PC-9 (cell line): ENCODE measurements at regions not wholly inside any gene's neighbourhood (a gene's known extent, or its start where the extent isn't known, plus 50 kb on each side); places are given as distances from the start of the nearest gene placed in this dataset.

Source experiments
- BruUV-seq: library from RNA; stranded (reverse); fragments of 400-500 nt; replicated peaks from 2 replicates; lab custom pipeline; 2021; lab: Mats Ljungman, UMichigan
- CTCF ChIA-PET: fragments of 300-600 bp; sonication (Branson Sonifier 250); formaldehyde crosslinking; loops from one replicate; lab custom pipeline; 2022; ENCODE audit warnings: antibody characterized with exemption; lab: Charles Lee
- POLR2A ChIA-PET: fragments of 300-600 bp; sonication (Branson Sonifier 250); formaldehyde crosslinking; loops from one replicate; lab custom pipeline; 2022; ENCODE audit warnings: antibody characterized with exemption; ENCODE audit not compliant: unreplicated experiment; lab: Charles Lee
- DNase-seq, 2 experiments: peaks; one replicate each; pipeline versions ENCODE4 v3.0.0 to v3.0.0-alpha.2; 2015 to 2022; ENCODE audit warnings: mixed read lengths in 1 of 2
- H2AFZ ChIP-seq: fragments of 200-600 bp; sonication (generic); 2 replicates; pipeline ENCODE4 v1.8.1; 2017; ENCODE audit warnings: antibody characterized with exemption
- H3F3A ChIP-seq: fragments of 200-600 bp; sonication (generic); 2 replicates; pipeline ENCODE4 v1.8.1; 2017; ENCODE audit warnings: antibody characterized with exemption, mild to moderate bottlenecking, low read depth; ENCODE audit not compliant: insufficient read depth
- H3K27ac ChIP-seq: fragments of 200-600 bp; sonication (generic); 2 replicates; pipeline ENCODE4 v1.6.1; 2016; ENCODE audit warnings: mixed run types
- H3K27me3 ChIP-seq: fragments of 200-600 bp; sonication (generic); 2 replicates; pipeline ENCODE4 v1.6.1; 2016; ENCODE audit warnings: low read depth, mixed run types; ENCODE audit not compliant: insufficient read depth
- H3K36me3 ChIP-seq: fragments of 200-600 bp; sonication (generic); 2 replicates; pipeline ENCODE4 v1.6.1; 2016; ENCODE audit warnings: low read depth, mixed run types
- H3K4me1 ChIP-seq: fragments of 200-600 bp; sonication (generic); replicated peaks from 2 replicates; pipeline ENCODE4 v1.6.1; 2016; ENCODE audit warnings: mixed run types; ENCODE audit not compliant: insufficient read depth
- H3K4me2 ChIP-seq: fragments of 200-600 bp; sonication (generic); 2 replicates; pipeline ENCODE4 v1.6.1; 2017; ENCODE audit warnings: mixed run types
- H3K4me3 ChIP-seq: fragments of 200-600 bp; sonication (generic); 2 replicates; pipeline ENCODE4 v1.6.1; 2016; ENCODE audit warnings: mixed run types
- H3K79me2 ChIP-seq: fragments of 200-600 bp; sonication (generic); 2 replicates; pipeline ENCODE4 v1.6.1; 2017; ENCODE audit warnings: low read depth, mixed run types
- H3K9me2 ChIP-seq: fragments of 200-600 bp; sonication (generic); 2 replicates; pipeline ENCODE4 v1.8.1; 2017; ENCODE audit warnings: mild to moderate bottlenecking; ENCODE audit not compliant: insufficient read depth
- H3K9me3 ChIP-seq: fragments of 200-600 bp; sonication (generic); 2 replicates; pipeline ENCODE4 v1.8.1; 2016; ENCODE audit warnings: low read depth; ENCODE audit not compliant: insufficient read depth
- H4K20me1 ChIP-seq: fragments of 200-600 bp; sonication (generic); 2 replicates; pipeline ENCODE4 v1.8.1; 2017; ENCODE audit not compliant: insufficient read depth
- CTCF ChIP-seq: fragments of 200-600 bp; sonication (generic); conservative IDR thresholded peaks from 2 replicates; pipeline ENCODE4 v1.6.1; 2017; ENCODE audit warnings: mixed run types, antibody characterized with exemption, mild to moderate bottlenecking, moderate library complexity
- EZH2 ChIP-seq: fragments of 200-600 bp; sonication (generic); IDR thresholded peaks from 2 replicates; pipeline ENCODE4 v1.8.0; 2017; ENCODE audit warnings: antibody characterized with exemption, low read depth
- intact Hi-C: fragments of 100-400 bp; cut with micrococcal nuclease; formaldehyde crosslinking; loops from one replicate; pipeline ENCODE4 v1.10.0; 2022; ENCODE audit not compliant: unreplicated experiment

- TF ChIP-seq EZH2 (no peak), CTCF (no peak)
- no peaks in the 10 kb centered on the region for H3K79me2 ChIP-seq
- ChIA-PET POLR2A (no interaction called here), CTCF (no interaction called here)
- no peaks in the 10 kb centered on the region for H3K27me3 ChIP-seq
- H3F3A ChIP-seq, result peaks cover 5% of the 10 kb centered on the region; the same call in 1 of the 2 replicates
- no peaks in the 10 kb centered on the region for H3K36me3 ChIP-seq
- no peak overlapping the region for H3K4me3 ChIP-seq
- H3K4me1 ChIP-seq, result peaks cover 13% of the 10 kb centered on the region
- intact Hi-C loops, result no loop called here
- BruUV-seq, result no TSS peak
- no peaks in the 10 kb centered on the region for H4K20me1 ChIP-seq
- H2AFZ ChIP-seq, result no peak overlapping the region
- no peak for DNase-seq
- no peak overlapping the region for H3K27ac ChIP-seq
- H3K9me3 ChIP-seq, result no peaks in the 10 kb centered on the region
- peak overlapping the region; percentile 31; the same call in 1 of the 2 replicates for H3K4me2 ChIP-seq
- no peaks in the 10 kb centered on the region for H3K9me2 ChIP-seq
These were observed 301.0 kb upstream of the TLE3 start for GRCh38 chr15:70398694-70399093.

GRCh38 chr15:70396807-70397206 lies 299.1 kb upstream of the TLE3 start:
- Histone ChIP-seq H2AFZ (no peak overlapping the region), H3F3A (peaks cover 5% of the 10 kb centered on the region; the same call in 1 of the 2 replicates), H3K9me2 (no peaks in the 10 kb centered on the region), H3K36me3 (no peaks in the 10 kb centered on the region), H3K4me3 (no peak overlapping the region), H3K4me1 (peaks cover 13% of the 10 kb centered on the region), H3K27ac (no peak overlapping the region), H3K4me2 (no peak overlapping the region), H4K20me1 (no peaks in the 10 kb centered on the region), H3K27me3 (no peaks in the 10 kb centered on the region), H3K9me3 (no peaks in the 10 kb centered on the region), H3K79me2 (no peaks in the 10 kb centered on the region)
- no peak for DNase-seq
- CTCF ChIA-PET, result no interaction called here
- TF ChIP-seq EZH2 (no peak), CTCF (no peak)
- BruUV-seq, result no TSS peak
- intact Hi-C loops, result no loop called here
- POLR2A ChIA-PET, result no interaction called here

- no peak overlapping the region for H3K4me2 ChIP-seq
- H3K4me1 ChIP-seq, result peaks cover 13% of the 10 kb centered on the region
- no peaks in the 10 kb centered on the region for H3K27me3 ChIP-seq
- intact Hi-C loops, result no loop called here
- no peaks in the 10 kb centered on the region for H3K36me3 ChIP-seq
- no peaks in the 10 kb centered on the region for H3K9me3 ChIP-seq
- no peaks in the 10 kb centered on the region for H4K20me1 ChIP-seq
- no peak overlapping the region for H3K4me3 ChIP-seq
- no peak for DNase-seq
- no TSS peak for BruUV-seq
- no peak overlapping the region for H3K27ac ChIP-seq
- no peaks in the 10 kb centered on the region for H3K9me2 ChIP-seq
- TF ChIP-seq EZH2 (no peak), CTCF (no peak)
- H3F3A ChIP-seq, result peaks cover 5% of the 10 kb centered on the region; the same call in 1 of the 2 replicates
- H2AFZ ChIP-seq, result no peak overlapping the region
- no peaks in the 10 kb centered on the region for H3K79me2 ChIP-seq
- ChIA-PET POLR2A (no interaction called here), CTCF (no interaction called here)
These were observed 297.4 kb upstream of the TLE3 start for GRCh38 chr15:70395164-70395563.
